KMS-11 (cell line): ENCODE measurements at regions not wholly inside any gene's neighbourhood (a gene's known extent, or its start where the extent isn't known, plus 50 kb on each side); places are given as distances from the start of the nearest gene placed in this dataset.

ENCODE experiments used
- H2AFZ ChIP-seq: fragments of 200-600 bp; sonication (generic); 2 replicates; pipeline ENCODE4 v1.6.1; 2016; ENCODE audit warnings: antibody characterized with exemption, mixed run types, low read depth
- H3K27ac ChIP-seq: fragments of 200-600 bp; sonication (generic); 2 replicates; pipeline ENCODE4 v1.6.1; 2016; ENCODE audit warnings: mild to moderate bottlenecking, mixed run types
- H3K27me3 ChIP-seq: fragments of 200-600 bp; sonication (generic); 2 replicates; pipeline ENCODE4 v1.6.1; 2017; ENCODE audit warnings: mild to moderate bottlenecking, low read depth, mixed run types, moderate library complexity; ENCODE audit not compliant: insufficient read depth
- H3K36me3 ChIP-seq: fragments of 200-600 bp; sonication (generic); 2 replicates; pipeline ENCODE4 v1.6.1; 2017; ENCODE audit warnings: mild to moderate bottlenecking, mixed run types; ENCODE audit not compliant: insufficient read depth
- H3K4me1 ChIP-seq: fragments of 200-600 bp; sonication (generic); 2 replicates; pipeline ENCODE4 v1.6.1; 2016; ENCODE audit warnings: mild to moderate bottlenecking, low read depth, mixed run types; ENCODE audit not compliant: poor library complexity, severe bottlenecking
- H3K4me2 ChIP-seq: fragments of 200-600 bp; sonication (generic); 2 replicates; pipeline ENCODE4 v1.7.0; 2016; ENCODE audit warnings: mild to moderate bottlenecking, mixed run types
- H3K4me3 ChIP-seq: fragments of 200-600 bp; sonication (generic); IDR thresholded peaks from 2 replicates; pipeline ENCODE4 v1.6.1; 2017; ENCODE audit warnings: low read depth, low read length, mixed read lengths; ENCODE audit not compliant: insufficient read depth
- H3K79me2 ChIP-seq: fragments of 200-600 bp; sonication (generic); 2 replicates; pipeline ENCODE4 v1.6.1; 2016; ENCODE audit warnings: low read depth, mixed run types; ENCODE audit not compliant: insufficient read depth
- H3K9ac ChIP-seq: fragments of 200-600 bp; sonication (generic); 2 replicates; pipeline ENCODE4 v1.6.1; 2016; ENCODE audit warnings: mild to moderate bottlenecking, mixed run types
- H4K20me1 ChIP-seq: fragments of 200-600 bp; sonication (generic); 2 replicates; pipeline ENCODE4 v1.6.1; 2016; ENCODE audit warnings: mild to moderate bottlenecking, mixed run types; ENCODE audit not compliant: insufficient read depth
- TF ChIP-seq, protein P1 (sequence below): fragments of 200-600 bp; sonication (generic); conservative IDR thresholded peaks from 2 replicates; pipeline ENCODE4 v1.6.1; 2017; ENCODE audit warnings: low read depth, mild to moderate bottlenecking, antibody characterized with exemption, low read length, moderate library complexity, mixed read lengths

DNA sequence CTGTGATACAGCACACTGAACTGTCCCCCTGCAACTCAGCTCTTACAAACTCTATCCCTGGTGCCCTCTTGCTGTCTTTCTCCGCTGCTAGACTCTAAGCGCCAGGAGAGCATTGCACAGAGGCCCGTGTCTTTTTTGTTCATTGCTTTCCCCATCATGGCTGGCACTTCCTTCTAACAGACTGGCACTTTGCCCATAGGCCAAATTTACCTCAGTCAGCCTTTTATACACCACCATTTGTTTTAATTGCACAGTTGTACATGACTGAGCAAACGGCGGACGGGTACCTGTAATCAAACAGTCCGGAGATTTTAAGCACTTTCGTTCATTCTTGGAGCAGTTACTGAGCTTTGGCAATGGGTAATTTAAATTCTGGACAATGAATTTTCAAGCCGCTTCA is 102.2 kb upstream of the CLINT1 start:
- Histone ChIP-seq H3K4me3 (no peak overlapping the region), H3K36me3 (no peaks in the 10 kb centered on the region)

DNA sequence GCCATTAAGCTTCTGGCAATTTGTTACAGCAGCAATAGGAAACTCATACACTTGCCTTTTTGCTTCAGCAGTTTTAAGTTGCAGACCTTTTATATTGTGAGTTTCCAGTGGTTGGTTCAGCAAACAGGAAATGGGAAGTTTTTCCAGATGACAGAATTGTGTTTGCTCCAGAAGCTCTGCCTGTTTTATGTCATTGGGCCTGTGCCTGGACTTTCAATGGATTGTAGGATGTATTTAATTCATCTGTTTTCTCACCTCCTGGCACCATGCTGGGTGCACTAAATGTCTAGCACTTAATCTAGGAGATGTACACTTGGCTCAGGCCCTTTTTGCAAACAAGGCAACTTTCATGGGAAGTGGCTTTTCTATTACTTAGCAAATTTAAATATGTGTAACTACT is 100.4 kb upstream of the CLINT1 start:
- TF ChIP-seq, protein P1, sequence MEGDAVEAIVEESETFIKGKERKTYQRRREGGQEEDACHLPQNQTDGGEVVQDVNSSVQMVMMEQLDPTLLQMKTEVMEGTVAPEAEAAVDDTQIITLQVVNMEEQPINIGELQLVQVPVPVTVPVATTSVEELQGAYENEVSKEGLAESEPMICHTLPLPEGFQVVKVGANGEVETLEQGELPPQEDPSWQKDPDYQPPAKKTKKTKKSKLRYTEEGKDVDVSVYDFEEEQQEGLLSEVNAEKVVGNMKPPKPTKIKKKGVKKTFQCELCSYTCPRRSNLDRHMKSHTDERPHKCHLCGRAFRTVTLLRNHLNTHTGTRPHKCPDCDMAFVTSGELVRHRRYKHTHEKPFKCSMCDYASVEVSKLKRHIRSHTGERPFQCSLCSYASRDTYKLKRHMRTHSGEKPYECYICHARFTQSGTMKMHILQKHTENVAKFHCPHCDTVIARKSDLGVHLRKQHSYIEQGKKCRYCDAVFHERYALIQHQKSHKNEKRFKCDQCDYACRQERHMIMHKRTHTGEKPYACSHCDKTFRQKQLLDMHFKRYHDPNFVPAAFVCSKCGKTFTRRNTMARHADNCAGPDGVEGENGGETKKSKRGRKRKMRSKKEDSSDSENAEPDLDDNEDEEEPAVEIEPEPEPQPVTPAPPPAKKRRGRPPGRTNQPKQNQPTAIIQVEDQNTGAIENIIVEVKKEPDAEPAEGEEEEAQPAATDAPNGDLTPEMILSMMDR: no peak
- Histone ChIP-seq H3K27me3 (no peaks in the 10 kb centered on the region), H3K27ac (no peak overlapping the region), H4K20me1 (no peaks in the 10 kb centered on the region), H3K4me2 (no peak overlapping the region), H3K36me3 (no peaks in the 10 kb centered on the region), H3K9ac (no peak overlapping the region), H3K4me3 (no peak overlapping the region), H3K79me2 (no peaks in the 10 kb centered on the region), H2AFZ (no peak overlapping the region), H3K4me1 (peaks cover 6% of the 10 kb centered on the region)

More for the DNA sequence above, 102.2 kb upstream of the CLINT1 start:
- Histone ChIP-seq H3K27ac (no peak overlapping the region), H3K4me2 (no peak overlapping the region), H2AFZ (no peak overlapping the region), H3K79me2 (no peaks in the 10 kb centered on the region), H3K27me3 (no peaks in the 10 kb centered on the region), H4K20me1 (no peaks in the 10 kb centered on the region), H3K9ac (no peak overlapping the region), H3K4me1 (peaks cover 6% of the 10 kb centered on the region)
- TF ChIP-seq, protein P1: no peak

DNA sequence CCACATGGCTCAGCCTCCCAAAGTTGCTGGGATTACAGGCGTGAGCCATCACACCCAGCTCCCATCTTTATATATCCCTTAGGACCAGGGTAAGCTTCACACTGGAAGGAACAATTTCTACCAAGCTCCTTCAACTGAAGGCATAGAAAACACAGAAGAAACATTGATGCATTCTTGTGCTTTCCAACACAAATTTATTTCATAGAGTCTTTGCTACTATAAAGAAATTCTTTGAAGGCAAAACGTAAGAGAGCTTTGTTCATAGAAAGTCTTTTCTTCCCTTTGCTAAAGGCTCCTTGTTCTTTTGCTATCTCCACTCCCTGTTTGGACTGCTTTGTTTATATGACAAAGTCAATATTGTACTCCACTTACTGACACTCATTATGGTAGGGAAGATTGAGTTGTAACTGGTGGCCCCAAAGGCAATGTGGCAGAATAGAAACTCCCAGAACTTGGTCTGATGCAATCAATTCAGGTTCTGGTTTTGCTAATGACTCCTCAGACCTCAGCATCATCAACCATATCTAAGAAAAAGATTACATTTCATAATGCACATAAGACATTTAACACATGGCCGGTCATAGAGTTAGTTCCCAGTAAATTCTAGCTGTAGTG is 97.4 kb upstream of the CLINT1 start:
- H3K79me2 ChIP-seq: no peaks in the 10 kb centered on the region
- TF ChIP-seq, protein P1: no peak
- H3K27ac ChIP-seq: no peak overlapping the region
- H2AFZ ChIP-seq: no peak overlapping the region
- peaks cover 6% of the 10 kb centered on the region for H3K4me1 ChIP-seq
- H3K9ac ChIP-seq: no peak overlapping the region
- no peak overlapping the region for H3K4me2 ChIP-seq
- H3K4me3 ChIP-seq: no peak overlapping the region
- H3K27me3 ChIP-seq: no peaks in the 10 kb centered on the region
- no peaks in the 10 kb centered on the region for H4K20me1 ChIP-seq
- H3K36me3 ChIP-seq: no peaks in the 10 kb centered on the region

DNA sequence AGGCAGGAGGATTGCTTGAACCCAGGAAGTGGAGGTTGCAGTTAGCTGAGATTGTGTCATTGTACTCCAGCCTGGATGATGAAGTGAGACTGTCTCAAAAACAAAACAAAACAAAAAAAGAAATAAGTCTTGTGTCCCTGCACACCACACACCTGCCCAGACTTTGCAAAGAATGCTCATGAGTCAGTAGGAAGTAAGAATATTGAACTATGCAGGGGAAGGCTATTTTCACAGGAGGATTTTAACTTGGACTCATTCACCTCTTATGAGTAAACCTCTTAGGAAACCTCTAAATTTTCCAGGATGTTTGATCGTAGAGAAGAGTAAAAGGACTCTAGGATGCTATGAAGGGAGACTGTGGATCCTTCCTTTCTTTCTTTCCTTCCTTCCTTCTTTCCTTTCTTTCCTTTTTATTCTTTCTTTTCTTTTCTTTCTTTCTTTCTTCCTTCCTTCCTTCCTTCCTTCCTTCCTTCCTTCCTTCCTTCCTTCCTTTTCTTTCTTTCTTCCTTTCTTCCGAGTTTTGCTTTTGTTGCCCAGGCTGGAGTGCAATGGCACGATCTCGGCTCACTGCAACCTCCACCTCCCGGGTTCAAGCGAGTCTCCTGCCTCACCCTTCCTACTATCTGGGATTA is 96.7 kb upstream of the CLINT1 start:
- no peak overlapping the region for H3K4me3 ChIP-seq
- TF ChIP-seq, protein P1: no peak
- H3K27ac ChIP-seq: no peak overlapping the region
- H3K27me3 ChIP-seq: no peaks in the 10 kb centered on the region
- no peaks in the 10 kb centered on the region for H3K36me3 ChIP-seq
- no peak overlapping the region for H3K4me2 ChIP-seq
- no peak overlapping the region for H3K9ac ChIP-seq
- H2AFZ ChIP-seq: no peak overlapping the region
- peaks cover 6% of the 10 kb centered on the region for H3K4me1 ChIP-seq
- no peaks in the 10 kb centered on the region for H4K20me1 ChIP-seq
- no peaks in the 10 kb centered on the region for H3K79me2 ChIP-seq
